GM23248 (cell line): ENCODE measurements at regions not wholly inside any gene's neighbourhood (a gene's known extent, or its start where the extent isn't known, plus 50 kb on each side); places are given as distances from the start of the nearest gene placed in this dataset.

Source experiments
- EZH2 ChIP-seq: fragments of 200-600 bp; sonication (generic); IDR thresholded peaks from 2 replicates; pipeline ENCODE4 v1.6.1; 2018; ENCODE audit warnings: antibody characterized with exemption, mild to moderate bottlenecking; ENCODE audit not compliant: insufficient read depth, poor library complexity, severe bottlenecking
- EZH2phosphoT487 ChIP-seq: fragments of 200-600 bp; sonication (generic); IDR thresholded peaks from 2 replicates; pipeline ENCODE4 v1.6.1; 2018; ENCODE audit warnings: antibody characterized with exemption, moderate library complexity, mild to moderate bottlenecking, low read depth; ENCODE audit not compliant: insufficient read depth

GRCh38 chr21:22981819-22982218 is 1983.6 kb downstream of the NCAM2 start:
- TF ChIP-seq EZH2phosphoT487 (no peak), EZH2 (no peak)
